Hindlimb muscle (tissue), 1 donor: ENCODE measurements at regions not wholly inside any gene's neighbourhood (a gene's known extent, or its start where the extent isn't known, plus 50 kb on each side); places are given as distances from the start of the nearest gene placed in this dataset.
"Not testable (repeated sequence)": the region's sequence is repeated elsewhere in the genome, so short reads cannot be mapped to it uniquely, and the experiment has no call there.

Experiments
- DNase-seq: peaks from one replicate; pipeline ENCODE4 v3.0.0-alpha.2; 2013

DNA sequence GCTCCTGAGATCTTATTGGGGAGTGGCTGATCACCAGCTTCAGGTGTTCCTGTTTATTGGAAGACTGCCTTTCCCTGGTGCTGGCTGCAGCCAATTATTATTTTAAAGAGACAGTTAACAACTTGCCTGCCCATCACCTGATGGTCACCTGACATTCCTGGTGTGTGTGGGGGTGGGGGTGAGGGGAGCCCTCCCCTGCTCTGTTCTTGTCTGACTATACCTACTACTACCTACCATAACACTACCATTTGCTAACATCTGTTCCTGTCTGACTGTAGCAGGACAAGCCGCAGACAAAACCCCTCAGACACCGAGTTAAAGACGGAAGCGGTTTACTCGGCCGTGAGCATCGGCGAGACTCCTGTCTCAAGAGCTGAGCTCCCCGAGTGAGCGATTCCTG, 54.9 kb upstream of the NBPF3 start:
- DNase-seq: no peak

- DNase-seq: no peak
These were observed 55.3 kb upstream of the NBPF3 start for GRCh38 chr1:21384620-21385019.

DNA sequence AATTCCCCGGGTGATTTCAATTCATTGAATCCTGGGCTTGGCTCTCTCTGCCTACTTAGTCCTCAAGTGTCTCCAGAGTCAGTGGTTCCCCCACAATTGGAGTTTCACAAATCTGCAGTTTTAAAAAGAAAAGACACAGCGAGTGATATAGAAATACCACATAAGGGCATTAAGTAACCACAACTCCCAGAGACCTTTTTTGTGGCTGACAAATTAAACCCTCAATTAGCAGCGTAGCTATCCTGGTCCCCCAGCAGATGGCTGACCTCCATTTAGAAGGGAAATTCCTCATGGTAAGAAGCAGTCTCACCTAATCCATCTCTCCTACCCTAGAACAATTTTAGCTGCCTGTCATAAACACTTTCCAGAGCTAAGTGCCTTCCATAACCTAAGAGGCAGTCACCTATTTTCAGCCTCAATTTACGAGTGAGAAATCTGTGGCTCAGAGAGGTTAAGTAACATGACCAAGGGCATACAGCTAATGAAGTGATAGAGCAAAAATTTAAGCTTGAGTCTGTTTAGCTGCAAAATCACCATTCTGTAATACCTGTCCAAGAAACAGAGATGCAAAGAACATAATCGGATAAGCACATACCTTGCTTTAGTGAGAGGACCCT, 56.0 kb upstream of the NBPF3 start:
- no peak for DNase-seq

DNA sequence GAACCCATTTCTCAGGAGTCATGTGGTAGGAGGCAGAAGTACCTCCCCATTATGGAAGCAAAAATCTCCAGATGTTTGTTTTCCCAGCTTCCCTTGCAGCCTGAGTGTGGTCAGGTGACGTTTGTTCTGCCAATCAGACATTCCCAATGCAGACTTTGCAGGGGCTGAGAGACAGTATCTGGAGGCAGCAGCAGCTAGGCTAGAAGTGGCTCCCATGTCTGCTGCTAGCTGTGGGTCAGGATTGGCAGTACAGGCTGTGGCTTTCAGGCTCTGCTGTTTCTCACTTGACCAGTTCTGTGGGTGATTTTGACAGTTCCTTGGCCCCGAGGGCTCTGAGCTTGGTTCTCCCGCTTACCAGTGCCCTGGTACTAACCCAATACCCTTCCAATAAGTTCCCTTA, 58.6 kb upstream of the NBPF3 start:
- DNase-seq: no peak

DNA sequence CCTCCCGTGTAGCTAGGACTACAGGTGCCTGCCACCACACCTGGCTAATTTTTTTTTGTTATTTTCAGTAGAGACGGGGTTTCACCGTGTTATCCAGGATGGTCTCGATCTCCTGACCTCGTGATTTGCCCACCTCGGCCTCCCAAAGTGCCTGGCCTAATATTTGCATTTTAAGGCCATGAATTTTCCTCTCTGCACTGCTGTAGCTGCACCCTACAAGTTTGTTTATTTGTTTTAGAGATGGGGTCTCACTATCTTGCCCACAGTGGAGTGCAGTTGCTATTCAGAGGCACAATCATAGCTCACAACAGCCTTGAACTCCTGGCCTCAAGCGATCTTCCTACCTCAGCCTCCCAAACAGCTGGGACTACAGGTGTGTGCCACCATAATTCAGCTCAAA, 59.8 kb upstream of the NBPF3 start:
- DNase-seq: not testable (repeated sequence)

GRCh38 chr1:21379571-21379970, 60.4 kb upstream of the NBPF3 start:
- DNase-seq: no peak

- no peak for DNase-seq
These were observed 61.0 kb upstream of the NBPF3 start for GRCh38 chr1:21378705-21379494.

DNA sequence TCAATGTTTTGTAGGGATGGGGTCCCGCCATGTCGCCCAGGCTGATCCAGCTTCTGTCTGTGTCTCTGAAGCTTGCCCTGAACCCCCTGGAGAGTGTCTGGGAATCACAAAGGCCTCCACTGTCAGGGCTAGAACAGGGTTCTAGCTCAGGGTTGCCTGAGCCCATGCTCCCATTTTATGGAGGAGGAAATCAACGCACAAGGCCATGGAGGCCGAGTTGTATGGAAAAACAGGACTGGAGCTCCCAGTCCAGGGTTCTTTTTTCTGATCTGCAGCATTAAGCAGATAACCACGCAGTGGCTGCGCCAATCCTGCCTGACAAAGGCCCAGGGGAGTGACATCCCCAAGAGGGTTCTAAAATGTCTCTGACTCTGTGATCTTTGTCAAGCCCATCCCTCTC, 67.6 kb upstream of the NBPF3 start:
- DNase-seq: no peak

- no peak for DNase-seq
These were observed 70.0 kb upstream of the NBPF3 start for GRCh38 chr1:21369905-21370304.

- DNase-seq: peak; percentile 81
These were observed 71.2 kb upstream of the NBPF3 start for GRCh38 chr1:21368515-21369289.

DNA sequence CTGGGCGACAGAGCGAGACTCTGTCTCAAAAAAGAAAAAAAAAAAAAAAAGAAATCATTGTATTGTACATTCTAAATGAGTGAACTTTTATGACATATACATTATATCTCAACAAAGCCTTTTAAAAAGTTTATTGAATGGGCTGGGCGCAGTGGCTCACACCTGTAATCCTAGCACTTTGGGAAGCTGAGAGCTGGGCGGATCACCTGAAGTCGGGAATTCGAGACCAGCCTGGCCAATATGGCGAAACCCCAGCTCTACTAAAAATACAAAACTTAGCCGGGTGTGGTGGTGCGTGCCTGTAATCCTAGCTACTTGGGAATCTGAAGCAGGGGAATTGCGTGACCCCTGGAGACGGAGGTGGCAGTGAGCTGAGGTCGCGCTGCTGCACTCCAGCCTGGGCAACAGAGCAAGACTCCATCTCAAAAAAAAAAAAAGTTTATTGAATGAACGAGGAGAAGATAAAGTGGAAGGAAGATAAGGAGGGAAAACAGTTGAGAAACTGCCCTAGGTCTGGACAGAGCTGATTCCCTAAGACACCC, 71.9 kb upstream of the NBPF3 start:
- DNase-seq: not testable (repeated sequence)

DNA sequence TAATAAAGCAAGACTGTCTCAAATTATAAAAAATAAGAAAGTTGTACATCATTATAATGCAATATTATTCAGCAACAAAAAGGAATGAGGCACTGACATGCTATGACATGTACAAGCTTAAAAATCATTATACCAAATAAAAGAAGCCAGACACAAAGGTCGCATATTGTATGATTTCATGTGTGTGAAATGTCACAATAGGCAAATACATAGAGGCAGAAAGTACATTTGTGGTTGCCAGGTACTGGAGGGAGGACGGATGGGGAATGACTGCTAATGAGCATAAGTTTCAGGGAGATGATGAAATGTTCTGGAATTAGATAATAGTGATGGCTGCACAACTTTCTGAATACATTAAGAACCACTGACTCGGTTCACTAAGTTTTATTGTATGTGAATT, 73.6 kb upstream of the NBPF3 start:
- DNase-seq: no peak

DNA sequence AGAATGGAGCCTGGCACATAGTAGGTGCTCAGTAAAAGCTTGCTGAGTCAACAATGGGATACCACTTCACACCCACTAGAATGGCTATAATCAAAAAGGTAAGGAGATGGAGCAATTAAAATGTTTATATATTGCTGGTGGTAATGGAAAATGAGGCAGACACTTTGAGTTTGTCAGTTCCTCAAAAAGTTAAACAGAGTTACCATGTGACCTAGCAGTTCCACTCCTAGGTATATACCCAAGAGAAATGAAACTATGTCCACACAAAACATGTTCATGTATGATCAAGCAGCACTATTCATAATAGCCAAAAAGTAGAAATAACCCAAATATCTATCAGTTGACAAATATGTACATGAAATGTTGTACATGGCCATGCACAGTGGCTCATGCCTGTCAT, 74.8 kb upstream of the ECE1 start:
- no peak for DNase-seq

- DNase-seq: no peak
These were observed 71.8 kb upstream of the ECE1 start for GRCh38 chr1:21362096-21362495.

DNA sequence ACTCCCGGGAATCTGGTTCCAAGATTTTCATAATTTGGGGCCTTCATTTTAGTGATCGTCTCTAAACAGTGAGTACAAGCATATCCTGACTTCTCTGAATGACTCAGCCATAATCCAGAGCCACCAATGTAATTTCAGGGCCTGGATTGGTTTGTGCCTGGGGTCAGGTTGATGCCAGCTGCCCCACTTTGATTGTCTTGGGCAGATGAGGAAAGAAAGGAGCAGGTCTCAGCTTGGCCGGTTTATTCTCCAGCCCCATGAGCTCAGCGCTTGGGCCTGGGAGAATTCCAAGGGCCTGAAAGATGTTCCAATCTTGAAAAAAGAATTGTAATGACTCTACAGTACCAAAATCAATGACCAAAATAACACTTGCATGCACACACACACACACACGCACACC, 71.2 kb upstream of the ECE1 start:
- no peak for DNase-seq

DNA sequence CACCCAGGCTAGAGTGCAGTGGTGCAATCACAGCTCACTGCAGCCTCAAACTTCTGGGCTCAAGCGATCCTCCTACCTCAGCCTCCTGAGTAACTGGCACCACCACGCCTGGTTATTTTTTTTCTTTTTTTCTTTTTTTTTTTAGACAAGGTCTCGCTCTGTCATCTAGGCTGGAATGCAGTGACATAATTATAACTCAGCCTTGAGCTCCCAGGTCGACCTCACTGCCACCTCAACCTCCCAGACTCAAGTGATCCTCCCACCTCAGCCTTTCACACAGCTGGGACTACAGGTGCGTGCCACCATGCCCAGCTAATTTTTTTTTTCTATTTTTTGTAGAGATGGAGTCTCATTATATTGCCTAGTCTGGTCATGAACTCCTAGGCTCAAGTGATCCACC, 66.9 kb upstream of the ECE1 start:
- no peak for DNase-seq

GRCh38 chr1:21355956-21356355, 65.7 kb upstream of the ECE1 start:
- DNase-seq: no peak

DNA sequence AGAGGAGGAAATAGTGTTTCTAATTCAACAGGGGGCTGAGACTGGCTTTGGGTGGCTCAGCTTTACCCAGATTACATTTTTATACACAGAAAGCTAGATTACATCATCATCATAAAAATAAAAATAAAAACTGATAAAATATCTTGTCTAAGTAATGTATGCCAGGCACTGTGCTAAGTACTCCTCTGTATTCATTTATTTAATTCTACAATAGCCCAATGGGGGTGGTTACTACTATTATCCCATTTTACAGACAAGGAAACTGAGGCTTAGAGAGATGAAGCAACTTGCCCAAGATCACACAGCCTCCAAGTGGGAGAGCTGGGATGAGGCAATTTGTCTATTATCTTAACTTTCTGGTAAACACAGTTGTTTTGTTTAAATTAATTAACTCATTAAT, 62.3 kb upstream of the ECE1 start:
- no peak for DNase-seq

- no peak for DNase-seq
These were observed 61.6 kb upstream of the ECE1 start for GRCh38 chr1:21351901-21352300.

- no peak for DNase-seq
These were observed 60.1 kb upstream of the ECE1 start for GRCh38 chr1:21350202-21350885.

DNA sequence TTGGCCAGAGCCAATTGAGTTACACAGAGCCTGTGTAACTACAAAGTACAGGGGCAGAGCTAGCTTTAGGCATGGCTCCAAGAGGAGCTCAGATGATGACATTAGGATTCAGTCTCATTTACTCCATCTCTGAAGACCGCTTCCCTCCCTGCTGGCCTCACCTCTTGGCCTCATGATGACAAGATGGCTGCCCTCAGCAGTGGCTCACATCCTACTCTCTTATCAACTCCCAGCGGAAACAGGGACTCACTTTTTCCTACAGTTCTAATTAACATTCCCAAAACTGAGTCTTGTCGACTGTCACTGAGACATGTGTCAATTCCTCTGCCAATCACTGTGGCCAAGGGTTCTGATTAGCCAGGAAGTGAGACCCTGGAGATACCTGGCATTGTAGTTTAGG, 59.4 kb upstream of the ECE1 start:
- DNase-seq: no peak

DNA sequence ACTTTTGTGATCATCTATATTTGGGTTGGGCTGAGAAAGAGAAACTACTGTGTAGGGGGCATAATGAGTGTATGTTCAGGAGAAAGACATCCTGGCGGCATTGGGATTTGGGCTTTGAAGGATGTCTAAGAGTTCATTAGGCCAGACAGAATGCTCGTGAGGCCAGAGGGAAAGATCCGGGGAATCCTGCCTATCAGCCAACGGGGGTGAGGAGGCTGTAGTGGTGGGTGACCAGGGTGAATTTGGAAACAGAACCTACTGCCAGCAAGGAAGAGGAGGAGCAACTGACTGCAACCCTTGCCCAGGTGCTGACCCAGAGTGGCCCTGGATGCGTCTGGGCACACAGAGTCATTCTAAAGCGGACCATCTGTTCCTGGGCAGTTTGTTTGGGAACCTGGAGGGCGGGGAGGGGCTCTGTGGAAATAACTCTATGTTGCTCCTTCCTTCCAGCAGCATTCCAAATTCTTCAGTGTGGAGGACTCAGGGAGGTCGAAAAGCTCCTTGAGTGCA, 56.9 kb upstream of the ECE1 start:
- DNase-seq: no peak
